ENCODE measurements at regions not wholly inside any gene's neighbourhood (a gene's known extent, or its start where the extent isn't known, plus 50 kb on each side); places are given as distances from the start of the nearest gene placed in this dataset.

- BruUV-seq (replicated peaks) = no TSS peak
- intact Hi-C loops (cut with micrococcal nuclease; ENCODE audit: unreplicated experiment) = no loop called here
- no peak for TF ChIP-seq CTCF (IDR thresholded peaks at IDR 0.05; ENCODE audit: unreplicated experiment)
- Mint-ChIP-seq H3K4me1 (ENCODE audit: low read depth, unreplicated experiment) (no peaks in the 10 kb centered on the region), H3K9me3 (ENCODE audit: low read depth, unreplicated experiment) (no peaks in the 10 kb centered on the region), H3K36me3 (ENCODE audit: insufficient read depth, unreplicated experiment) (no peaks in the 10 kb centered on the region), H3K27me3 (ENCODE audit: unreplicated experiment) (no peaks in the 10 kb centered on the region), H3K27ac (ENCODE audit: unreplicated experiment) (no peak overlapping the region), H3K4me3 (ENCODE audit: low read depth, unreplicated experiment) (no peak overlapping the region)
- CTCF ChIA-PET = no interaction called here
- peak; percentile 6 for DNase-seq
These were observed 100.2 kb upstream of the CFAP20DC start for GRCh38 chr3:59150039-59150438.

- CTCF ChIA-PET = no interaction called here
- Mint-ChIP-seq H3K9me3 (ENCODE audit: low read depth, unreplicated experiment) (no peaks in the 10 kb centered on the region), H3K27me3 (ENCODE audit: unreplicated experiment) (no peaks in the 10 kb centered on the region), H3K36me3 (ENCODE audit: insufficient read depth, unreplicated experiment) (no peaks in the 10 kb centered on the region), H3K4me3 (ENCODE audit: low read depth, unreplicated experiment) (no peak overlapping the region), H3K27ac (ENCODE audit: unreplicated experiment) (no peak overlapping the region), H3K4me1 (ENCODE audit: low read depth, unreplicated experiment) (no peaks in the 10 kb centered on the region)
- TF ChIP-seq CTCF (IDR thresholded peaks at IDR 0.05; ENCODE audit: unreplicated experiment) = no peak
- intact Hi-C loops (cut with micrococcal nuclease; ENCODE audit: unreplicated experiment) = no loop called here
- BruUV-seq (replicated peaks) = no TSS peak
- DNase-seq = no peak
These were observed 99.3 kb upstream of the CFAP20DC start for GRCh38 chr3:59149166-59149565.

- H3K27ac Mint-ChIP-seq (ENCODE audit: unreplicated experiment) = no peak overlapping the region
- no TSS peak for BruUV-seq (replicated peaks)
These were observed 93.6 kb upstream of the CFAP20DC start for GRCh38 chr3:59143447-59143846.

GRCh38 chr3:59142556-59142955, 92.7 kb upstream of the CFAP20DC start:
- H3K27ac Mint-ChIP-seq (ENCODE audit: unreplicated experiment) = no peak overlapping the region
- H3K36me3 Mint-ChIP-seq (ENCODE audit: insufficient read depth, unreplicated experiment) = no peaks in the 10 kb centered on the region
- H3K9me3 Mint-ChIP-seq (ENCODE audit: low read depth, unreplicated experiment) = no peaks in the 10 kb centered on the region
- H3K27me3 Mint-ChIP-seq (ENCODE audit: unreplicated experiment) = no peaks in the 10 kb centered on the region
- H3K4me3 Mint-ChIP-seq (ENCODE audit: low read depth, unreplicated experiment) = no peak overlapping the region
- H3K4me1 Mint-ChIP-seq (ENCODE audit: low read depth, unreplicated experiment) = no peaks in the 10 kb centered on the region
- no peak for DNase-seq
- CTCF ChIA-PET = no interaction called here
- intact Hi-C loops (cut with micrococcal nuclease; ENCODE audit: unreplicated experiment) = no loop called here
- no TSS peak for BruUV-seq (replicated peaks)
- TF ChIP-seq CTCF (IDR thresholded peaks at IDR 0.05; ENCODE audit: unreplicated experiment) = no peak

More at GRCh38 chr3:59143447-59143846, 93.6 kb upstream of the CFAP20DC start:
- H3K36me3 Mint-ChIP-seq (ENCODE audit: insufficient read depth, unreplicated experiment) = no peaks in the 10 kb centered on the region
- no peak overlapping the region for H3K4me3 Mint-ChIP-seq (ENCODE audit: low read depth, unreplicated experiment)
- intact Hi-C loops (cut with micrococcal nuclease; ENCODE audit: unreplicated experiment) = no loop called here
- H3K4me1 Mint-ChIP-seq (ENCODE audit: low read depth, unreplicated experiment) = no peaks in the 10 kb centered on the region
- TF ChIP-seq CTCF (IDR thresholded peaks at IDR 0.05; ENCODE audit: unreplicated experiment) = no peak
- CTCF ChIA-PET = no interaction called here
- DNase-seq = no peak
- H3K9me3 Mint-ChIP-seq (ENCODE audit: low read depth, unreplicated experiment) = no peaks in the 10 kb centered on the region
- H3K27me3 Mint-ChIP-seq (ENCODE audit: unreplicated experiment) = no peaks in the 10 kb centered on the region

GRCh38 chr3:59138966-59139365, 89.1 kb upstream of the CFAP20DC start:
- no peak for DNase-seq
- no peaks in the 10 kb centered on the region for H3K4me1 Mint-ChIP-seq (ENCODE audit: low read depth, unreplicated experiment)
- no peaks in the 10 kb centered on the region for H3K9me3 Mint-ChIP-seq (ENCODE audit: low read depth, unreplicated experiment)
- no peaks in the 10 kb centered on the region for H3K27me3 Mint-ChIP-seq (ENCODE audit: unreplicated experiment)
- CTCF ChIA-PET = no interaction called here
- no TSS peak for BruUV-seq (replicated peaks)
- no peaks in the 10 kb centered on the region for H3K36me3 Mint-ChIP-seq (ENCODE audit: insufficient read depth, unreplicated experiment)
- TF ChIP-seq CTCF (IDR thresholded peaks at IDR 0.05; ENCODE audit: unreplicated experiment) = no peak
- no peak overlapping the region for H3K4me3 Mint-ChIP-seq (ENCODE audit: low read depth, unreplicated experiment)
- intact Hi-C loops (cut with micrococcal nuclease; ENCODE audit: unreplicated experiment) = no loop called here
- H3K27ac Mint-ChIP-seq (ENCODE audit: unreplicated experiment) = no peak overlapping the region

All from Calu3 (cell line).